ENCODE measurements at regions not wholly inside any gene's neighbourhood (a gene's known extent, or its start where the extent isn't known, plus 50 kb on each side); places are given as distances from the start of the nearest gene placed in this dataset.

- in situ Hi-C loops (cut with HindIII; ENCODE audit: low sequenced_read_pairs): loop anchor here (5.0 kb wide), 1 partner anchor 48 kb away; no protein-coding TSS in a partner anchor
Measured at GRCh38 chr6:44629636-44630035, 242.1 kb downstream of the CDC5L start.

GRCh38 chr6:44630125-44631028 lies 242.9 kb downstream of the CDC5L start:
- in situ Hi-C loops (cut with HindIII; ENCODE audit: low sequenced_read_pairs): no loop called here

- in situ Hi-C loops (cut with HindIII; ENCODE audit: low sequenced_read_pairs): no loop called here
Measured at GRCh38 chr6:44631968-44632367, 244.5 kb downstream of the CDC5L start.

DNA sequence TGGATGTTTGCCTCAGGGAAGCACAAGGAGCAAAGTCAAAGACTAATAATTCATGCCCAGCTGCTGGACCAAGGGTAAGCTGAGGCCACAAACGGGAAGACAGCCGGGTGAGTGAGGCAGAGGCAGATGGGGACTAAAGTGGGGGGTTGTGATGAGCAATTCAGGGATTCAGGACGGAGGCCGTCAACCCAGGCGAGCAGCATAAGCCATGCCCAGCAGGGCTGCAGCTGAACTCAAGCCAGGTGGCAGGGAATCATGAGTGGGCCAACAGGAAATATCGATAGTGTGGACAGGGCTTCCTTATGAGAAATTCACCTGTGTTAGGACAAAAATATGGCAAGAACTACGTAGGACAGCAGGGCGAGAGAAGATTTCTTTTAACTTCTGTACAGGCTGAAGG lies 246.8 kb downstream of the CDC5L start:
- in situ Hi-C loops (cut with HindIII; ENCODE audit: low sequenced_read_pairs): no loop called here

GRCh38 chr6:44635486-44635885 lies 248.0 kb downstream of the CDC5L start:
- in situ Hi-C loops (cut with HindIII; ENCODE audit: low sequenced_read_pairs): no loop called here

DNA sequence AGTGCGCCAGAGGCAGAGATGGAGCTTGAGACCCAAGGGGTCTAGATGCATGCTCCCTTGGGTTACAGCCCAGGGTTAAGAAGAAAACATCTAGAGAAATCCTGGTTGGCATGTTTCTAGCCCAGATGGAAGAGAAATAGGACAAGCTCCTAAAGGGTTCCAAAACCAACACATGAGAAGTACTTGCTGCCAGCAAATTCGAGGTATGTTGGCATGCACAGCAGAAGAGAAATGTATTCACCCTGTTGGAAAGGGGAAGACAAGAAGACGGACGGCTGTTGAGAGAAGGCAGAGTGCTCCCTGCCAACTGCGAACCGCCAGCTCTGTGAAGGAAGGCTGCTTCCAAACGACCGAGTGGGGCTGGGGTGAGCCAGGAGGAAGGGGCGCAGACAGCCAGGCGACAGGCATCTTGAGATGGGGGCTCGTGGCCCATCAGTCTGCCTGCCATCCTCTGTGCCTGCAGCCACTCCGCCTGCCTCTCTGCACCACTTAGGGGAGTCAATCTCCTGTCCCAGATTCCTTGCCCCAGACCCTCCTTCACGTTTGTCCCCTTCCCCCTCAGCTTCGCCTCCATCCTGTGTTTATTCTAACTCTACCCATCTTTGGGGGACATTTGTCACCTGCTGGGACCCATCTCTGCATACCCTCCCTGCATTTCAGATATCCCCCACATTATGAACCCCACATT lies 249.2 kb downstream of the CDC5L start:
- in situ Hi-C loops (cut with HindIII; ENCODE audit: low sequenced_read_pairs): no loop called here

GRCh38 chr6:44641344-44642031 lies 254.0 kb downstream of the CDC5L start:
- in situ Hi-C loops (cut with HindIII; ENCODE audit: low sequenced_read_pairs): no loop called here

DNA sequence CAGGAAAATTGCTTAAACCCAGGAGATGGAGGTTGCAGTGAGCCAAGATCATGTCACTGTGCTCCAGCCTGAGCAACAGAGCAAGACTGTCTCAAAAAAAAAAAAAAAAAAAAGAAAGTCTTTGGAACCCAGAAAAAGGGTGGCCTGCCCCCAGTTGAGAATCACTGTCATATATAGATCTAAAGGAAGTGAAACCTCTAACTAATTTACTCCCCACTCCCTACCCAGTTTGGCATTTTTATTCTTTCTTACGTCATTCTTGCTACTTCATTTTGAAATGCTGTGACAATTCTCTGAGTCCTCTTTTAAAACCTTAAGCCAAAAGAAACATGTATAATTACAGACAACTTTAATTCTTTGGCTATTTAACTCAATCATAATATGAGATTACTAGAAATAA lies 254.8 kb downstream of the CDC5L start:
- in situ Hi-C loops (cut with HindIII; ENCODE audit: low sequenced_read_pairs): no loop called here

GRCh38 chr6:44642870-44643522 lies 255.5 kb downstream of the CDC5L start:
- in situ Hi-C loops (cut with HindIII; ENCODE audit: low sequenced_read_pairs): no loop called here

DNA sequence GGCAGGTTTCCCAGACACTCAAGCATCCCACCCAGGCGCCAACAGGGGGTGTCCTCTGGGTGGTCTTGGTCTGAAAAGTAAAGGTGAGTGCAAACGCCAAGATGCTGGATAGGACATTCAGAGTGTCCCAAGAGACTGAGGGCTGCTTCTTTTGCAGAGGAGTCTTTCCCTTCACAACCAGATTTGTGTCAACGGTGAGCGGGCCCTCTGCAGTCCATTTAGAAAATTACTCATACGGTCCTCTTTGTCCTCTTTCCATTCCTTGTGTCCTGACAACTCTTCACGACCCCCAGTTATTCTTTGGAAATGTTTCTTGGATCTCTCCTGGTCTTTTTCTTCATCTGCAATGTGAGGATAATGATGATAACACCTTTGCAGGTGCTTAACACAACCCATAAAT lies 257.8 kb downstream of the CDC5L start:
- in situ Hi-C loops (cut with HindIII; ENCODE audit: low sequenced_read_pairs): no loop called here

DNA sequence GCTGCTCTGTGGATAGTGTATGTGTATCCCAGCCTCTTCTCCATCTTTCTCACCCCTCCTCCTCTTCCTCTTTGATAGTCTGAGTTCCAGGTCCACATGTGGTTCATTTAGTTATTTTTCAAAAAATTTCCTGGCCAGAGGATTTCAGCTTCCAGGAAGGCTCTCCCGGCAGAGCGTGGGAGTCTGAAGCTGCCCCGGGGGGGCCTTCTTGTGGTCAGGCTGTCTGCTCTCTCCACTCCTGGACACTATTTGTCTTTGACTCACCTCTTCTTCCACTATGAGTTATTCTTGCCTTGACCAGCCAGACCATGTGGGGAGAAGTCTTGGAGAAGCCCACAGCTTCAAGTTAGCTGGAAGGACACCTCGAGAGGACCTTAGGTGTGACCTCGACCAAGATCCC lies 258.8 kb downstream of the CDC5L start:
- in situ Hi-C loops (cut with HindIII; ENCODE audit: low sequenced_read_pairs): no loop called here

GRCh38 chr6:44649365-44650025 lies 262.0 kb downstream of the CDC5L start:
- in situ Hi-C loops (cut with HindIII; ENCODE audit: low sequenced_read_pairs): loop anchor here (5.0 kb wide), 1 partner anchor 688 kb away; no protein-coding TSS in a partner anchor

GRCh38 chr6:44650495-44650894 lies 263.0 kb downstream of the CDC5L start:
- in situ Hi-C loops (cut with HindIII; ENCODE audit: low sequenced_read_pairs): loop anchor here (5.0 kb wide), 1 partner anchor 687 kb away; no protein-coding TSS in a partner anchor

DNA sequence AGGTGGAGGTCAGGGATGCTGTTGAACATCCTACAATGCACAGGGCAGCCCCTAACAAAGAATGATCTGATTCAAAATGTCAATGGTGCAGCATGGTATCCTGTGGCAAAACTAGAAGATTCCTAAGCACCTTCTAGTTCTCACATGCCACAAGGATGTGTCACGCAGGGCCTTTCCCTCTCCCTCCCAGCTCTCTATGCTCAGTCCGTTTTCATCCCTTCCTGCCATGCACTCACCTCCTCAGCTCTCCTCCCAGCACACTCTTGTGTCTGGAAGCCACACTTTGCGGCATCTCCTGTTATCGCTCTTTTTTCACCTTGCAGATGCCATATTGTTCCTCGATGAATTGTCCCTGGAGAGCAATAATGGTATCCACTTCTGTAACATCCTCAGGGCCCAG lies 263.4 kb downstream of the CDC5L start:
- in situ Hi-C loops (cut with HindIII; ENCODE audit: low sequenced_read_pairs): loop anchor here (5.0 kb wide), 1 partner anchor 686 kb away; no protein-coding TSS in a partner anchor

- in situ Hi-C loops (cut with HindIII; ENCODE audit: low sequenced_read_pairs): loop anchor here (5.0 kb wide), 1 partner anchor 686 kb away; no protein-coding TSS in a partner anchor
Measured at GRCh38 chr6:44651604-44652003, 264.1 kb downstream of the CDC5L start.

GRCh38 chr6:44652547-44652946 lies 265.0 kb downstream of the CDC5L start:
- in situ Hi-C loops (cut with HindIII; ENCODE audit: low sequenced_read_pairs): loop anchor here (5.0 kb wide), 1 partner anchor 685 kb away; no protein-coding TSS in a partner anchor

GRCh38 chr6:44653091-44653490 lies 265.6 kb downstream of the CDC5L start:
- in situ Hi-C loops (cut with HindIII; ENCODE audit: low sequenced_read_pairs): loop anchor here (5.0 kb wide), 1 partner anchor 684 kb away; no protein-coding TSS in a partner anchor

DNA sequence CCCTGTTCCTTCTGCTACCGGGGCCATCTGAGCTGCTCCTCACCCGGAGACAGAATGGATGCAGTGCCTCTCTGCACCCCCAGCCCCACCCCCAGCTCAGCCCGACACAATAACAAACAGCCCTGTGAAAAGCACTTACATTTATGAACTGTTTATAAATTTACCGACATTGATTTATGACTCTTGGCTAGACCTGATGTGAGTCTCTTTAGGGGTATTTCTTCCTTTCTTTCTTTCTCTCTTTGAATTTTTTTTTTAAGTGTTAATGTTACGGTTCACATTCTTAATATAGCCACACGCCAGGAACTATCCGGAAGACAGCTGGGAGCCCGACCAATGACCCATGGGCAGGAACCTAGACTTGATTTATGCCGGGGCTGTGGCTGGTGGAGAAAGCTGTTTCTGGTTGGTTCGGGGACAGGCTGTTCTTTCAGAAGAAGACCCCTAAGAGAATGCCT lies 266.3 kb downstream of the CDC5L start:
- in situ Hi-C loops (cut with HindIII; ENCODE audit: low sequenced_read_pairs): loop anchor here (5.0 kb wide), 1 partner anchor 684 kb away; no protein-coding TSS in a partner anchor

DNA sequence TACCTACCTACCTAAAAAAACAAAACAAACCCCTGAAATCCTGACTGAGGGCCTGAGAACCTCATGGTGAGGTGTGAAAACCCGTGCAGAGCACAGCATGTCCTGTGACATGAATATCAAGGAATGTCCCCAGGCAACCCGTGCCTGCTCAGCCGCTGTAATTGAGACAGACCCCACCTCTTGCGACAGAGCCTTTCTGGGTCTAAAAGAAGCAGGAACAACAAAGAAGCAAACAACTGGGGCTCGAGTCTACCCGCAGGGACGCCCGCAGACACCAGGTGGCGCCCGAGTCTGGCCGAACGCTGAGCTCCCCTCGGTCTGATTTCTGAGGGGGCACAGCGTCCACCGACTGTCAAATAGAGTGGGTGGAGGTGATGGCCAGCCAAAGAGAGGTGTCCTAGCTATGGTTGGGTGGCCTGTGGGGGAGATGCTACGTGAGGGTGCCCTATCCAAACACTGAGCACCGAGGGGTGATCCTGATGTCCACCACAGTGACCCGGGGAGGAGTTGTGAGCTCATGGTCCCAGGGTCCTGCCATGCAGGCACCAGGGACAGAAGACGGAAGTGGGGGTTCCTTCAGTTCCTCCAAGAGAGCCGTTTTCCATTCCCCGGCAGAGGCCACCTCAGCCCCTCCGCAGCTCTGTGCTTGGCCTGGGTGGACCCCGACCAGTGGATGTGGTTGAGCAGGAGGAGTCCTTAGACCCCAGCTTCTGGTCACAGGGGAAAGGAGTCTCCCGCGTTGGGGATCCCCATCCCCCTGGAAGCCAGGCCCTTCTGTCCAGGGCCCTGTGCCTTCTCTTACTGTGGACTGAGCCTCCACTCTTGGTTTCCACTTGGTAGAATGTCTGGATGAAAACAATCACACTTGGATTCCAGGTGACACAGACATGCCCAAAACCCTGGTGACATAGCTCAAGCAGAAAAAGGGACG lies 268.2 kb downstream of the CDC5L start:
- in situ Hi-C loops (cut with HindIII; ENCODE audit: low sequenced_read_pairs): loop anchor here (5.0 kb wide), 2 partner anchors 67 to 752 kb away; no protein-coding TSS in a partner anchor
